SK-N-SH treated with all-trans-retinoic acid at 6 μM for 48 hours (cell line): ENCODE measurements at regions not wholly inside any gene's neighbourhood (a gene's known extent, or its start where the extent isn't known, plus 50 kb on each side); places are given as distances from the start of the nearest gene placed in this dataset.

ENCODE experiments used
- ATAC-seq: fragments of 200-7000 bp; cut with Tn5 transposase; 3 replicates; pipeline ENCODE4 v1.9.1; 2020; ENCODE audit warnings: mild to moderate bottlenecking, moderate library complexity
- ARNTL ChIP-seq: fragments of 450-650 bp; formaldehyde crosslinking; IDR thresholded peaks from 2 replicates; pipeline ENCODE4 v1.5.0; 2020; ENCODE audit warnings: low read depth, mild to moderate bottlenecking, moderate library complexity, borderline replicate concordance
- BACH2 ChIP-seq: fragments of 250-450 bp; sonication (Bioruptor Pico); IDR thresholded peaks from 2 replicates; pipeline ENCODE4 v1.9.0; 2021; ENCODE audit warnings: mild to moderate bottlenecking, borderline replicate concordance
- CREB5 ChIP-seq: fragments of 250-450 bp; sonication (Bioruptor Pico); IDR thresholded peaks from 2 replicates; pipeline ENCODE4 v1.5.1; 2020; ENCODE audit warnings: low read depth, mild to moderate bottlenecking, moderate library complexity
- CSDC2 ChIP-seq: fragments of 250-450 bp; sonication (Bioruptor Pico); IDR thresholded peaks from 2 replicates; pipeline ENCODE4 v1.5.0; 2020; ENCODE audit warnings: mild to moderate bottlenecking, moderate library complexity
- CSRNP3 ChIP-seq: fragments of 250-450 bp; sonication (Bioruptor Pico); IDR thresholded peaks from 2 replicates; pipeline ENCODE4 v1.5.1; 2021; ENCODE audit warnings: mild to moderate bottlenecking, moderate library complexity
- ESRRG ChIP-seq: fragments of 250-450 bp; sonication (Bioruptor Pico); IDR thresholded peaks from 2 replicates; pipeline ENCODE4 v1.6.1; 2021; ENCODE audit warnings: mild to moderate bottlenecking
- GLIS3 ChIP-seq: fragments of 250-450 bp; sonication (Bioruptor Pico); IDR thresholded peaks from 2 replicates; pipeline ENCODE4 v1.5.0; 2020; ENCODE audit warnings: mild to moderate bottlenecking, moderate library complexity
- ISL1 ChIP-seq: fragments of 250-450 bp; sonication (Bioruptor Pico); IDR thresholded peaks from 2 replicates; pipeline ENCODE4 v2.1.2; 2022; ENCODE audit warnings: mild to moderate bottlenecking, moderate library complexity
- PATZ1 ChIP-seq: fragments of 250-450 bp; sonication (Bioruptor Pico); IDR thresholded peaks from 2 replicates; pipeline ENCODE4 v1.8.0; 2020; ENCODE audit warnings: mild to moderate bottlenecking, moderate library complexity, borderline replicate concordance
- POU6F1 ChIP-seq: fragments of 250-450 bp; sonication (Bioruptor Pico); IDR thresholded peaks from 2 replicates; pipeline ENCODE4 v1.8.0; 2021; ENCODE audit warnings: low read depth, mild to moderate bottlenecking, moderate library complexity, borderline replicate concordance
- PPARA ChIP-seq: fragments of 250-450 bp; sonication (Bioruptor Pico); IDR thresholded peaks from 2 replicates; pipeline ENCODE4 v1.5.0; 2020; ENCODE audit warnings: mild to moderate bottlenecking, borderline replicate concordance
- RARB ChIP-seq: fragments of 250-450 bp; sonication (Bioruptor Pico); IDR thresholded peaks from 2 replicates; pipeline ENCODE4 v1.8.0; 2021; ENCODE audit warnings: mild to moderate bottlenecking, moderate library complexity
- SNAI2 ChIP-seq: fragments of 250-450 bp; sonication (Bioruptor Pico); IDR thresholded peaks from 2 replicates; pipeline ENCODE4 v1.5.0; 2020; ENCODE audit warnings: mild to moderate bottlenecking, moderate library complexity
- TCF4 ChIP-seq: fragments of 250-450 bp; sonication (Bioruptor Pico); IDR thresholded peaks from 2 replicates; pipeline ENCODE4 v1.8.0; 2021; ENCODE audit warnings: mild to moderate bottlenecking, moderate library complexity, borderline replicate concordance
- TOX ChIP-seq: fragments of 250-450 bp; sonication (Bioruptor Pico); IDR thresholded peaks from 2 replicates; pipeline ENCODE4 v1.8.0; 2021; ENCODE audit warnings: mild to moderate bottlenecking, moderate library complexity, borderline replicate concordance
- TSHZ2 ChIP-seq: fragments of 250-450 bp; sonication (Bioruptor Pico); IDR thresholded peaks from 2 replicates; pipeline ENCODE4 v1.5.0; 2020; ENCODE audit warnings: mild to moderate bottlenecking, moderate library complexity
- ZC3H10 ChIP-seq: fragments of 250-450 bp; sonication (Bioruptor Pico); IDR thresholded peaks from 2 replicates; pipeline ENCODE4 v1.5.1; 2021; ENCODE audit warnings: mild to moderate bottlenecking, moderate library complexity
- ZFP3 ChIP-seq: fragments of 250-450 bp; sonication (Bioruptor Pico); IDR thresholded peaks from 2 replicates; pipeline ENCODE4 v1.5.0; 2020; ENCODE audit warnings: mild to moderate bottlenecking, moderate library complexity
- ZNF565 ChIP-seq: fragments of 450-650 bp; formaldehyde crosslinking; conservative IDR thresholded peaks from 2 replicates; pipeline ENCODE4 v1.5.0; 2020; ENCODE audit warnings: low read depth, mild to moderate bottlenecking, moderate library complexity
- ZNF8 ChIP-seq: fragments of 450-650 bp; formaldehyde crosslinking; IDR thresholded peaks from 2 replicates; pipeline ENCODE4 v1.5.0; 2020; ENCODE audit warnings: mild to moderate bottlenecking, moderate library complexity

GRCh38 chr21:37967036-37967435, 50.8 kb upstream of the KCNJ6 start:
- TF ChIP-seq RARB (CRISPR knock-in tag), result no peak
- TF ChIP-seq TSHZ2 (CRISPR knock-in tag), result no peak
- TF ChIP-seq ZFP3, result no peak
- no peak for TF ChIP-seq ZNF565 (CRISPR knock-in tag)
- no peak for TF ChIP-seq ARNTL (CRISPR knock-in tag)
- no peak for TF ChIP-seq BACH2 (CRISPR knock-in tag)
- no peak for TF ChIP-seq CSDC2
- TF ChIP-seq POU6F1 (CRISPR knock-in tag), result no peak
- no peak for TF ChIP-seq TOX (CRISPR knock-in tag)
- TF ChIP-seq PATZ1 (CRISPR knock-in tag), result no peak
- TF ChIP-seq CREB5 (CRISPR knock-in tag), result no peak
- TF ChIP-seq GLIS3 (CRISPR knock-in tag), result no peak
- no peak for TF ChIP-seq ISL1
- TF ChIP-seq PPARA (CRISPR knock-in tag), result no peak
- no peak for TF ChIP-seq CSRNP3 (CRISPR knock-in tag)
- no peak for TF ChIP-seq SNAI2
- TF ChIP-seq ZNF8 (CRISPR knock-in tag), result no peak
- no peak for TF ChIP-seq ESRRG (CRISPR knock-in tag)
- TF ChIP-seq TCF4 (CRISPR knock-in tag), result no peak
- TF ChIP-seq ZC3H10 (CRISPR knock-in tag), result no peak
- ATAC-seq, result no peak

GRCh38 chr21:37968744-37969143, 52.5 kb upstream of the KCNJ6 start:
- no peak for ATAC-seq
- TF ChIP-seq ZNF8 (CRISPR knock-in tag) (no peak), ARNTL (CRISPR knock-in tag) (no peak), ZC3H10 (CRISPR knock-in tag) (no peak), CSRNP3 (CRISPR knock-in tag) (no peak)

- TF ChIP-seq SNAI2 (no peak), ZC3H10 (CRISPR knock-in tag) (no peak), CREB5 (CRISPR knock-in tag) (no peak)
- no peak for ATAC-seq
Measured at GRCh38 chr21:37970548-37970947, 54.3 kb upstream of the KCNJ6 start.
